ENCODE measurements at regions not wholly inside any gene's neighbourhood (a gene's known extent, or its start where the extent isn't known, plus 50 kb on each side); places are given as distances from the start of the nearest gene placed in this dataset.
"Not testable (repeated sequence)": the region's sequence is repeated elsewhere in the genome, so short reads cannot be mapped to it uniquely, and the experiment has no call there.

DNA sequence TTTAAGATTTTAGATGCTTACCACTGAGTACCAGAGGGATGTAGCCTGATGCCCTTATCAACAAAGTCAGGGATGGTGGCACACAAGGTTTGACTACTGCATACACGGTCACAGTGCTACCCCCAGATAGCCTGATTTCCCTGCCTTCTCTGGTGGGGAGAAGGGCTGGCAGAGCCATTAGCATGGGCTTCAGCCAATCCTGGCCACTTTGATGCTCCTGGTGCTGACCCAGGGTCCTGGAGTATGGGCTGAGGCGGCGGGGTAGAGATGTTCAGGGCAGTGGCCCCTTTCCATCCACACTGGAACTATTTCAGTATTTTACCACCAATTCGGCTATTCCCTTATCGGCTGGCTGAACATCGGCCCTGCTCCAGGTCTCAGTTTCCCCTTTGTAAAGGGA, 83.2 kb downstream of the POTEB3 start:
- 10% methylated on average over 2 of the region's 6 CpGs for WGBS (ENCODE audit: low lambda C conversion rate)
- H3K4me1 ChIP-seq (ENCODE audit: control insufficient read depth in 1 of 2, insufficient read depth in 2 of 2, low read depth in 1 of 2, low read length in 1 of 2); H3K9ac ChIP-seq; POLR2A ChIA-PET; H3F3A ChIP-seq (replicated peaks; ENCODE audit: insufficient read depth); H4K20me1 ChIP-seq (ENCODE audit: insufficient read depth); H3K79me2 ChIP-seq (ENCODE audit: insufficient read depth); H3K36me3 ChIP-seq (replicated peaks in 1 of 2; ENCODE audit: control insufficient read depth in 1 of 2, insufficient read depth in 2 of 2, low read length in 1 of 2); H3K9me2 ChIP-seq; H3K27ac ChIP-seq (ENCODE audit: low read depth in 2 of 2, low read length in 1 of 2); H3K4me3 ChIP-seq (ENCODE audit: low read depth in 2 of 2, low read length in 1 of 2); H2AFZ ChIP-seq (ENCODE audit: low read depth); H3K27me3 ChIP-seq (ENCODE audit: insufficient read depth); CTCF ChIA-PET; H3K4me2 ChIP-seq; H3K9me3 ChIP-seq; DNase-seq: not testable (repeated sequence)

DNA sequence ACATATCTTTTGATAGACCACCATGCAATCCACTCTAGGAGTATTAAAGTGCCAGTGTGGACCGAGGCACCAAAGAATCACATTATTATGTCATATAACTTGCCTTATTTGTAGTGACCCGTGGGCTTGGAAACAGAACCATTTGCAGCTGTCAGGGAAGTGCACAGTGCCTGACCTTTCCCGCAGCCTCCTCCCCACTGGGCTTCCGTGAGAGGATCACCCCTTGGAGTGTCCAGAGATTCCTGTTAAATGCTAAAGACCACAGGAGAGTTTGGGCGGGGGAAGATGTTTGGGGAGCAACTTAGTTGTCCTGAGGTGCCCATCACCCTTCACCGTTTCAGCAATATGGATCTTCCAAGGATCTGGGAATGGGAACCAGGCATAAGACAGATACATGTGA, 84.4 kb downstream of the POTEB3 start:
- WGBS (ENCODE audit: low lambda C conversion rate): no CpG with 5 or more reads among the region's 6 CpGs
- H3K9me3 ChIP-seq; H2AFZ ChIP-seq (ENCODE audit: low read depth); CTCF ChIA-PET; H3F3A ChIP-seq (replicated peaks; ENCODE audit: insufficient read depth); DNase-seq; H3K4me3 ChIP-seq (ENCODE audit: low read depth in 2 of 2, low read length in 1 of 2); H3K9ac ChIP-seq; H4K20me1 ChIP-seq (ENCODE audit: insufficient read depth); POLR2A ChIA-PET; H3K4me1 ChIP-seq (ENCODE audit: control insufficient read depth in 1 of 2, insufficient read depth in 2 of 2, low read depth in 1 of 2, low read length in 1 of 2); H3K27ac ChIP-seq (ENCODE audit: low read depth in 2 of 2, low read length in 1 of 2); H3K27me3 ChIP-seq (ENCODE audit: insufficient read depth); H3K36me3 ChIP-seq (replicated peaks in 1 of 2; ENCODE audit: control insufficient read depth in 1 of 2, insufficient read depth in 2 of 2, low read length in 1 of 2); H3K4me2 ChIP-seq; H3K79me2 ChIP-seq (ENCODE audit: insufficient read depth); H3K9me2 ChIP-seq: not testable (repeated sequence)

DNA sequence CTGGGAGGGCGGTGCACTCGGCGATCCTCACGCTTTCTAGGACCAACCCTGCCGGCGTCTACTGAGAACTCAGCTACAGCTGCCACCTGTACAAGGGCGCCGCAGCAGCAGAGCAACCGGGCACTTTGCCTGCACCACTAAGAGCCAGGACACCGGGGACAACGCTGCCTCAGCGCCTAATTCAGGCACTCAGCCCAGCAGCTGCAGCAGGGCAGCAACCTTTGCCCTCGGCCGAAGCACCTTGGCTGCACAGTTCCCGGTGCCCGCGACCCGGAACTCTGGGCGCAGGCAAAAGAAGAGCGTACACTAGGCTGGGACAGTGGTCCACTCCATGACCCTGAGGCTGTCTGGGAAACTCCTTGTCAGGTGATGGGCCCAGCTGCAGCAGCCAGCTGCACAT, 85.7 kb downstream of the POTEB3 start:
- CTCF ChIA-PET; H3K79me2 ChIP-seq (ENCODE audit: insufficient read depth): not testable (repeated sequence)
- no CpG with 5 or more reads among the region's 20 CpGs for WGBS (ENCODE audit: low lambda C conversion rate)

DNA sequence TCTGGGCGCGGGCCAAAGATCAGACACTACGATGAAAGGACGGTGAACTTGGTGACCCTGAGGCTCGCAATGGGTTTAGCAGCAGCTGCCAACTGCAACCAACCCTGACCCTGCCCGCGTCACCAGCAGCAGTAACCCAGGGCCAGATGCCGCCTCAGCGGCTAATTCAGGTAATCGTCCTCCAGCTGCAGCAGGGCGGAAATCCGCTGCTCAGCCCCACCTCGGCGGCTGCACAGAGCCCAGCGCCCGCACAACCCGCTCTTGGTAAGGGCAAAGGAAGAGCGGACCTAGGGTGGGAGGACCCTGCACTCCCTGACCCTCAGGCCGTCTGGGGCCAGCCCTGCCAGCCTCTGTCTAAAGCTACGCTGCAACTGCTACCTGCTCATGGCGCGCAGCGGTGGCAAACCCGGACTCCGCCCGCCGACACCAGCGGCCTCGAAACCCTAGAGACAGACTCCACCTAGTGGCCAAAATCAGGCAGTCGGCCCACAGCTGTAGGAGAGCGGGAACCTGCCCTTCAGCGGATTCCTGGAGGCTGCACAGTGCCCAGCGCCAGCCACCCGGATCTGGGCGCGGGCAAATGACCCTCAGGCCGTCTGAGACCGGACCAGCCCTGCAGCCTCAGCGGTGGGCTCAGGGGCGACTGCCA, 87.5 kb downstream of the POTEB3 start:
- H3K9me3 ChIP-seq; POLR2A ChIA-PET; H3K4me2 ChIP-seq; CTCF ChIA-PET; H3K27me3 ChIP-seq (ENCODE audit: insufficient read depth); H2AFZ ChIP-seq (ENCODE audit: low read depth); H3K4me1 ChIP-seq (ENCODE audit: control insufficient read depth in 1 of 2, insufficient read depth in 2 of 2, low read depth in 1 of 2, low read length in 1 of 2); H3K79me2 ChIP-seq (ENCODE audit: insufficient read depth); H3F3A ChIP-seq (replicated peaks; ENCODE audit: insufficient read depth); H3K4me3 ChIP-seq (ENCODE audit: low read depth in 2 of 2, low read length in 1 of 2); H3K9ac ChIP-seq; DNase-seq; H3K27ac ChIP-seq (ENCODE audit: low read depth in 2 of 2, low read length in 1 of 2); H3K36me3 ChIP-seq (replicated peaks in 1 of 2; ENCODE audit: control insufficient read depth in 1 of 2, insufficient read depth in 2 of 2, low read length in 1 of 2); H3K9me2 ChIP-seq; H4K20me1 ChIP-seq (ENCODE audit: insufficient read depth): not testable (repeated sequence)
- no CpG with 5 or more reads among the region's 40 CpGs for WGBS (ENCODE audit: low lambda C conversion rate)

More for the DNA sequence above, 85.7 kb downstream of the POTEB3 start:
- H2AFZ ChIP-seq (ENCODE audit: low read depth); DNase-seq; H3K9me2 ChIP-seq; H3K4me1 ChIP-seq (ENCODE audit: control insufficient read depth in 1 of 2, insufficient read depth in 2 of 2, low read depth in 1 of 2, low read length in 1 of 2); H3K9me3 ChIP-seq; H3K27ac ChIP-seq (ENCODE audit: low read depth in 2 of 2, low read length in 1 of 2); H4K20me1 ChIP-seq (ENCODE audit: insufficient read depth); H3K27me3 ChIP-seq (ENCODE audit: insufficient read depth); H3K4me3 ChIP-seq (ENCODE audit: low read depth in 2 of 2, low read length in 1 of 2); H3K9ac ChIP-seq; H3K4me2 ChIP-seq; POLR2A ChIA-PET; H3F3A ChIP-seq (replicated peaks; ENCODE audit: insufficient read depth); H3K36me3 ChIP-seq (replicated peaks in 1 of 2; ENCODE audit: control insufficient read depth in 1 of 2, insufficient read depth in 2 of 2, low read length in 1 of 2): not testable (repeated sequence)

DNA sequence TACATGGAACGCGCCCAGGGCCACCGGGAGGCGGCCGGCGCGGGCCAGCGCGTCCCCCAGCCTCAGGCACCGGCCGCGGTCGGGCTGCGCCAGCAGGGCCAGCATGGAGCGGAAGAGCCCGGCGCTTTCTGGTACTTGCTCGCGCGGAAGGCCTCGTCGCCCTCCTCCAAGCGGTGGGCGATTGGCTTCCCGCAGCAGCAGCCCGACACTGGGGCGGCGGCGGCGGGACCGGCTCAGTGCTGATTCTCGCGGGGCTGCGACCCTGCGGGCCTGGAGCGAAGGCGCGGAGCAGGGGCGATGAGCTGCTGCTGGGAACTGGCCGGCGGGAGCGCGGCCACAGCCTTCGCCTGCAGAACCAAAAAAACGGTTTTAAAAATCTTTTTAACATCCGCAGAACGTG, 95.3 kb downstream of the POTEB3 start:
- H3K9me3 ChIP-seq; H4K20me1 ChIP-seq (ENCODE audit: insufficient read depth); H3K9me2 ChIP-seq; H3K4me1 ChIP-seq (ENCODE audit: control insufficient read depth in 1 of 2, insufficient read depth in 2 of 2, low read depth in 1 of 2, low read length in 1 of 2); H3K9ac ChIP-seq; H3K36me3 ChIP-seq (replicated peaks in 1 of 2; ENCODE audit: control insufficient read depth in 1 of 2, insufficient read depth in 2 of 2, low read length in 1 of 2); CTCF ChIA-PET; POLR2A ChIA-PET; H3F3A ChIP-seq (replicated peaks; ENCODE audit: insufficient read depth); H3K27me3 ChIP-seq (ENCODE audit: insufficient read depth); H3K4me2 ChIP-seq; DNase-seq; H3K79me2 ChIP-seq (ENCODE audit: insufficient read depth); H3K4me3 ChIP-seq (ENCODE audit: low read depth in 2 of 2, low read length in 1 of 2); H3K27ac ChIP-seq (ENCODE audit: low read depth in 2 of 2, low read length in 1 of 2); H2AFZ ChIP-seq (ENCODE audit: low read depth): not testable (repeated sequence)
- WGBS (ENCODE audit: low lambda C conversion rate): 28% methylated on average over 23 of the region's 47 CpGs

DNA sequence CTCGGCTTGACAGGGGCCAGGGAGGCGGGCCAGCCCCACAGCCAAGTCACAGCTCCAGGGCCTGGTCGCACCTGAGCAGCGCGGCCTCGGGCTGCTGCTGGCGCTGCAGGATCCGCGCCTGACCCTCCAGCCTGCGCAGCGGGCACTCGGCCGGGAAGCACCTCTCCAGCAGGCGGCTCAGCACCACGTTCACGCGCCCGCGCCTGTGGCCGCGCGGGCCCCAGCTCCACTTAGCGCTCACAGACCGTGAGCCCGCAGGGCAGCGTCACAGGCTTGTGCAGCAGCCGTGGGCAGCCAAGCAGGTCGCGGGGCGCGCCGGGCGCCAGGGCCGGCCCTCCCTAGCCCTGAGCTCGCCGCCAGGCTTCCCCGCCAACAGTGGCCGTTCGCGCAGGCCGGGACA, 95.8 kb downstream of the POTEB3 start:
- H2AFZ ChIP-seq (ENCODE audit: low read depth); H3K79me2 ChIP-seq (ENCODE audit: insufficient read depth); H3F3A ChIP-seq (replicated peaks; ENCODE audit: insufficient read depth); H3K27ac ChIP-seq (ENCODE audit: low read depth in 2 of 2, low read length in 1 of 2); H4K20me1 ChIP-seq (ENCODE audit: insufficient read depth); CTCF ChIA-PET; H3K9me2 ChIP-seq; H3K4me3 ChIP-seq (ENCODE audit: low read depth in 2 of 2, low read length in 1 of 2); H3K9ac ChIP-seq; H3K4me1 ChIP-seq (ENCODE audit: control insufficient read depth in 1 of 2, insufficient read depth in 2 of 2, low read depth in 1 of 2, low read length in 1 of 2); H3K9me3 ChIP-seq; H3K36me3 ChIP-seq (replicated peaks in 1 of 2; ENCODE audit: control insufficient read depth in 1 of 2, insufficient read depth in 2 of 2, low read length in 1 of 2); H3K4me2 ChIP-seq; DNase-seq; POLR2A ChIA-PET; H3K27me3 ChIP-seq (ENCODE audit: insufficient read depth): not testable (repeated sequence)
- no CpG with 5 or more reads among the region's 41 CpGs for WGBS (ENCODE audit: low lambda C conversion rate)

DNA sequence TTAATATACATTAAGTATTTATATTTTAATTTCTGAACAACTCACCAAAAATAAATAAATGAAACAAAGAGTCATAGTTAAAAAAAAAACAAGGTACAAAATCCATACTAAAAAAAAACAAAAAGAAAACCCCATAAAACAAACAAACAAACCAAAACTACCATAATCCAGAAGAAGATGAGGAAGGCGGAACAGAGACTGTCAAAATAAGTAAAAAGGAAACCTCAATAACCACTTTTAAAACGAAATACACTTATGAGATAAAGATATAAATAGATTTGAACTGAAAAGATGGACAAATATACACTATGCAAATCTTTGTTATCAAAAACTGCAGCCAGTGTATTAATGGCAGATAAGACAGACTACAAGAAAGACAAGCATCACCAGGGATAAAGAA, 103.3 kb downstream of the POTEB3 start:
- H3K27ac ChIP-seq (ENCODE audit: low read depth in 2 of 2, low read length in 1 of 2); POLR2A ChIA-PET; H3K79me2 ChIP-seq (ENCODE audit: insufficient read depth); DNase-seq; H3K9me2 ChIP-seq; H3K9ac ChIP-seq; CTCF ChIA-PET; H3K4me2 ChIP-seq; H2AFZ ChIP-seq (ENCODE audit: low read depth); H3K36me3 ChIP-seq (replicated peaks in 1 of 2; ENCODE audit: control insufficient read depth in 1 of 2, insufficient read depth in 2 of 2, low read length in 1 of 2); H3K9me3 ChIP-seq; H4K20me1 ChIP-seq (ENCODE audit: insufficient read depth); H3K4me3 ChIP-seq (ENCODE audit: low read depth in 2 of 2, low read length in 1 of 2); H3F3A ChIP-seq (replicated peaks; ENCODE audit: insufficient read depth); H3K4me1 ChIP-seq (ENCODE audit: control insufficient read depth in 1 of 2, insufficient read depth in 2 of 2, low read depth in 1 of 2, low read length in 1 of 2); H3K27me3 ChIP-seq (ENCODE audit: insufficient read depth): not testable (repeated sequence)
- no CpG with 5 or more reads among the region's 2 CpGs for WGBS (ENCODE audit: low lambda C conversion rate)
